Hematopoietic multipotent progenitor cell treated with erythropoietin and hydrocortisone succinate and interleukin-3 and kit ligand, for 15 days (in vitro differentiated cells): ENCODE measurements at regions not wholly inside any gene's neighbourhood (a gene's known extent, or its start where the extent isn't known, plus 50 kb on each side); places are given as distances from the start of the nearest gene placed in this dataset.

Source experiments
- DNase-seq: peaks from one replicate; pipeline ENCODE4 v3.0.0-alpha.2; 2015; ENCODE audit warnings: low spot score

- no peak for DNase-seq
Observed at GRCh38 chr13:53507741-53508140, 479.1 kb downstream of the OLFM4 start.

- DNase-seq = no peak
Observed at GRCh38 chr13:53512635-53513034, 484.0 kb downstream of the OLFM4 start.

- no peak for DNase-seq
Observed at GRCh38 chr13:53513226-53513625, 484.6 kb downstream of the OLFM4 start.

GRCh38 chr13:53520132-53520531 lies 491.5 kb downstream of the OLFM4 start:
- DNase-seq = no peak

- no peak for DNase-seq
Observed at GRCh38 chr13:53522034-53522433, 493.4 kb downstream of the OLFM4 start.

GRCh38 chr13:53537586-53537985 lies 509.0 kb downstream of the OLFM4 start:
- no peak for DNase-seq

- DNase-seq = no peak
Observed at GRCh38 chr13:53545340-53545941, 516.8 kb downstream of the OLFM4 start.

GRCh38 chr13:53560556-53560955 lies 531.9 kb downstream of the OLFM4 start:
- DNase-seq = no peak

GRCh38 chr13:53562419-53562818 lies 533.8 kb downstream of the OLFM4 start:
- no peak for DNase-seq

GRCh38 chr13:53568491-53568890 lies 539.9 kb downstream of the OLFM4 start:
- DNase-seq = no peak

GRCh38 chr13:53569453-53569852 lies 540.8 kb downstream of the OLFM4 start:
- DNase-seq = no peak

- DNase-seq = no peak
Observed at GRCh38 chr13:53601113-53601512, 572.5 kb downstream of the OLFM4 start.

- no peak for DNase-seq
Observed at GRCh38 chr13:53605326-53605725, 576.7 kb downstream of the OLFM4 start.

- no peak for DNase-seq
Observed at GRCh38 chr13:53612200-53612599, 583.6 kb downstream of the OLFM4 start.

- DNase-seq = no peak
Observed at GRCh38 chr13:53622456-53622855, 593.8 kb downstream of the OLFM4 start.

GRCh38 chr13:53623146-53623545 lies 594.5 kb downstream of the OLFM4 start:
- DNase-seq = no peak

GRCh38 chr13:53631511-53631910 lies 602.9 kb downstream of the OLFM4 start:
- DNase-seq = no peak

GRCh38 chr13:53638040-53638439 lies 609.4 kb downstream of the OLFM4 start:
- DNase-seq = no peak

- DNase-seq = no peak
Observed at GRCh38 chr13:53642306-53642705, 613.7 kb downstream of the OLFM4 start.

- no peak for DNase-seq
Observed at GRCh38 chr13:53648673-53649072, 620.1 kb downstream of the OLFM4 start.

GRCh38 chr13:53672005-53672404 lies 643.4 kb downstream of the OLFM4 start:
- DNase-seq = no peak

GRCh38 chr13:53683146-53683545 lies 654.5 kb downstream of the OLFM4 start:
- no peak for DNase-seq

GRCh38 chr13:53683608-53684007 lies 655.0 kb downstream of the OLFM4 start:
- no peak for DNase-seq

- DNase-seq = no peak
Observed at GRCh38 chr13:53691417-53691816, 662.8 kb downstream of the OLFM4 start.
